Skeletal muscle tissue (tissue), 3 donors: ENCODE measurements at regions not wholly inside any gene's neighbourhood (a gene's known extent, or its start where the extent isn't known, plus 50 kb on each side); places are given as distances from the start of the nearest gene placed in this dataset.

Experiments used
- H3K27ac ChIP-seq: one replicate; pipeline ENCODE4 v1.7.0; 2013; ENCODE audit warnings: mild to moderate bottlenecking, low read depth, low read length, inconsistent platforms
- H3K27me3 ChIP-seq, 3 donors: one replicate each; pipeline ENCODE4 v1.7.0; 2013; ENCODE audit warnings: low read length in 3 of 3; ENCODE audit not compliant: control insufficient read depth in 3 of 3, insufficient read depth in 3 of 3
- H3K36me3 ChIP-seq, 3 donors: one replicate each; pipeline ENCODE4 v1.7.0; 2013; ENCODE audit warnings: low read length in 3 of 3; ENCODE audit not compliant: control insufficient read depth in 3 of 3, insufficient read depth in 3 of 3
- H3K4me1 ChIP-seq, 3 donors: one replicate each; pipeline ENCODE4 v1.7.0; 2013; ENCODE audit warnings: low read length in 3 of 3, mild to moderate bottlenecking in 3 of 3; ENCODE audit not compliant: control insufficient read depth in 3 of 3, insufficient read depth in 3 of 3
- H3K4me3 ChIP-seq, 3 donors: one replicate each; pipeline ENCODE4 v1.7.0; 2013; ENCODE audit warnings: low read length in 3 of 3
- H3K9ac ChIP-seq, 3 donors: one replicate each; pipeline ENCODE4 v1.7.0; 2013; ENCODE audit warnings: low read length in 3 of 3, mild to moderate bottlenecking in 3 of 3, moderate library complexity in 2 of 3, low read depth in 1 of 3
- H3K9me3 ChIP-seq, 3 donors: one replicate each; pipeline ENCODE4 v1.7.0; 2013; ENCODE audit warnings: low read length in 3 of 3; ENCODE audit not compliant: control insufficient read depth in 3 of 3
- donor health status: Osteomylitis.

DNA sequence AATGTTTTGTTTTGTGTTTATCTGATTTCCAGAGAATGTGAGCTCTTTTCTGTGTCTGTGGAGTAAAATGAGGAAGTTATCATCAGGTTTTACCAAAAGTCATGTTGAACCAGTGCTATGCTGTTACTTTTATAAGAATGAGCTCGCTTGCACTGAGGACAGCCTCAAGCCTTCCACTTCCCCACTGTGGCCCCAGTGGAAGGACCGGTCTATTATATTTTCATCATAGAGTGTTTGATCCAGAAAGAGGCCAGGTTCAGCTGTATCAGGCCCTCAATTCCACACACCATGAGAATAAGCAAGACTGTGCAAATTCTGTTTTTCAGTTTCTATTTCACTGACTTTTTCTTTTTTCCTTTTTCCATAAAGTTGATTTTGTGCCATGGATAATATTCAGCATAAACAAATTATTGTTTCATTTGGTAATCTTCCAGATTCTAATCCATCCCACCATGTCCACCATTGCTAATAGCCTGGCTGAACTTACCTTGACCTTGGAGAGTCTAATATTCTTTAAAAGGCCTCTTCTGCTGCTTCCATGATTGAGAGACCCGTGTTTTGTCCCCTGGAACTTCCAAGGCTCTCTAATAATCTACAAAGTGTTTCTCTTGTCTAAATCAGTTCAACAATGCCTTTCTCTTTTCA lies 286.2 kb downstream of the THBS2 start:
- no peak overlapping the region for H3K9ac ChIP-seq
- H3K36me3 ChIP-seq = no peaks in the 10 kb centered on the region
- no peaks in the 10 kb centered on the region for H3K9me3 ChIP-seq
- no peak overlapping the region for H3K4me3 ChIP-seq
- H3K27ac ChIP-seq = peak overlapping the region; percentile 39
- no peaks in the 10 kb centered on the region for H3K27me3 ChIP-seq
- peaks cover 18 to 35% (median 18%) of the 10 kb centered on the region in 3 donors for H3K4me1 ChIP-seq

DNA sequence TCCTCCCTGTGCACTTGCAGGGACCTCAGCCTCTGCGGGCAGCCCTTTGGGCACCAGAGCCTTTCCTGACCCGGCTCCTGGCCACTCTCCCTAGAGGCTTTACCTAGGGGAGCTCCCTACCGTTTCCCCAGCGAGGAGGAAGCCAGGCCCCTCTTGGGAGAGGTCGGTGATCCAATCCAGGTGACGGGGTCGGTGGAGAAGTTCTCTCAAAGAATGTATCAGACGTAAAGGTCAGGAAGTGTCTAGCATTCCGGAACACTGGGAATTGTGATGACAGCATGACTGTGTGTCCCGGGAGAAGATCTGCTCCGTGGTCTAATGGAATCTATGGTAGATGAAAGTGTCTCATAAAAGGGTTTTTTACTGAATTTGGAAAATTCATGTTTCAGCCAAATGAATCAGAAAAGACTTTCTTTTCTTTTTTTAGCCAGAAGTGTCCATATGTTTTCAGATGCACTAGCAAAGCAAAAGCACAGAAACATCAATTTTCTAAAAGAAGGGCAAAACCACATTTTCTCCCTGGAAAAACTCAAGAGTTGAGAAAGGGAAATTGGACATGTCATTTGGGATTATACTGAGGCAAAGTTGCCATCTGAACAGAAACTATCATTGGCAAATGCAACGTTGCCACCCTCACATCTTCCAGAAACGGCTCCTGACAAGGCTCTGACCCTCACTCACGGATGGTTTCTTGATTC lies 289.4 kb downstream of the THBS2 start:
- peaks cover 18 to 32% (median 21%) of the 10 kb centered on the region in 3 donors for H3K4me1 ChIP-seq
- no peaks in the 10 kb centered on the region for H3K9me3 ChIP-seq
- no peaks in the 10 kb centered on the region for H3K36me3 ChIP-seq
- H3K9ac ChIP-seq = no peak overlapping the region
- H3K4me3 ChIP-seq = no peak overlapping the region
- H3K27me3 ChIP-seq = no peaks in the 10 kb centered on the region
- H3K27ac ChIP-seq = peak overlapping the region; percentile 34

DNA sequence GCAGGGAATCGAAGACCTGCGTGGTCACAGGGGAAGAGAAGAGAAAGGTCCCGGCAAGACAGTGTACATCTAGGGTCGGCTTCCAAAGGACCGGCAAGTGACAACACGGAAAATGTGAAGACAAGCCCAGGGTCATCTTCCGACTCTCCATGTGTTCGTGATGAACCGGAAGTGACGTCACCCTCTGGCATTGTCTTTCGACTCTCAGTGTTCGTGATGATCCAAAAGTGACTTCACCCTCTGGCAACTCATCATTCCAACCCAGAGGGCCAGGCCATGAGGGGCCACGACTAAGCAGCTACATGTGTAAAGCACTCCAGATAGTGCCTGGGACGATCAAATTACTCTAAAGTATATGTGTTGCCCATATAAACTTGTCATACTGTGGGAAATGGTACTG lies 290.8 kb downstream of the THBS2 start:
- Histone ChIP-seq H3K27ac (peak overlapping the region; percentile 5), H3K4me1 (peaks cover 13 to 32% (median 16%) of the 10 kb centered on the region in 3 donors)

DNA sequence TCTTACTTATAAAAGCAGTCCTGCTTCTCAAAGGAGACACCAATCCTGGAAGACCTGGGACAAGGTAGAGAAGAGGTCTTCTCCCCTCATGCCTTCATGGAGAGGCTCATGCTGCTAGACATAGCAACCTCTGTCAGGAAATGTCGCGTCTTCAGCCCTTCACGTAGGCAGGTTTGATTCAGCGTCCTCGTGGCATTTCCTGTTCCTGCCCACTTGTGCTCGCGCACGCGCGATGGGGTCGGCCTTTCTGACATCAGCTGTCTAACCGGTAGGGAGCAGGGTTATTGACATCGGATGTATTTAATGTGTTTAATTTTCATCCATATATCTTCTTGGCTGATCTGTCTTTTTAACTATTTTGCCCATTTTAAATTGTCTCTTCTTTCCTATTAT lies 292.4 kb downstream of the THBS2 start:
- Histone ChIP-seq H3K4me3 (no peak overlapping the region), H3K9me3 (no peaks in the 10 kb centered on the region), H3K27ac (no peak overlapping the region), H3K9ac (no peak overlapping the region), H3K4me1 (peaks cover 13 to 32% (median 16%) of the 10 kb centered on the region in 3 donors), H3K27me3 (no peaks in the 10 kb centered on the region), H3K36me3 (no peaks in the 10 kb centered on the region)

More for the DNA sequence above, 290.8 kb downstream of the THBS2 start:
- no peaks in the 10 kb centered on the region for H3K36me3 ChIP-seq
- H3K9ac ChIP-seq = no peak overlapping the region
- no peaks in the 10 kb centered on the region for H3K9me3 ChIP-seq
- no peak overlapping the region for H3K4me3 ChIP-seq
- no peaks in the 10 kb centered on the region for H3K27me3 ChIP-seq

DNA sequence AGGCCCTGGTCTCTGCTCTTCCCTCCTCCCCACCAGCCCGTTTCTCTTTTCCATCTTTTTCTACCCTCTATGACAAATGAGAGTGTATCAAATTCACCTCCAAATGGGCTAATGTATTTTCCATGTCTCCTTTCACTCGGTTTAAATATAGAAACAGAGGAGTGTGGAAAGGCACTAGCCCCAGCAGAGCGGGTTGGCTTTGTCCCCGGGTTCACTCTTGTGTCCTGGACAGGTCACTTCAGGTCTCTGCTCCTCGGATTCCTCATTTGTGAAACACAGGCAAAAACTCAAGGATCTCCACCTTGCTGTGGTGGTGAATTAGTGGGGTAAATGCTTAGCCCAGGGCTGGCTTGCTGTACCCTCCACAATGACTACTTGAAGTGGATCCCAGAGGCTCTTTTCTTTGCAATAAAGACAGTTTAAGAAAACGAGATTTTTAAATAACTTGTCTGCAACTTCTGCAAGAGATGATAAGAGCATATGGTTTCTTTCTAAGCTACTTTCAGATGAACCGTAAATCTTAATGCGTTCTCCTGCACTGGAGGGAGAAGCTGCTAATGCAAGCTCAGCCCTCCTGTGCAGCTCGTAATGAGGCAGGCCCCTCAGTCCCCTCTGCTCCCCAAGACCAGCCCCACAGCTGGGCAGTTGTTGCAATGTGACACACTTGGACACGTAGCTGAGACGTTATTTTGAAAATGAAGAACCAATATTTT lies 292.9 kb downstream of the THBS2 start:
- Histone ChIP-seq H3K27me3 (no peaks in the 10 kb centered on the region), H3K4me1 (peaks cover 13 to 32% (median 16%) of the 10 kb centered on the region in 3 donors), H3K4me3 (no peak overlapping the region), H3K36me3 (no peaks in the 10 kb centered on the region), H3K27ac (no peak overlapping the region), H3K9ac (no peak overlapping the region), H3K9me3 (no peaks in the 10 kb centered on the region)

DNA sequence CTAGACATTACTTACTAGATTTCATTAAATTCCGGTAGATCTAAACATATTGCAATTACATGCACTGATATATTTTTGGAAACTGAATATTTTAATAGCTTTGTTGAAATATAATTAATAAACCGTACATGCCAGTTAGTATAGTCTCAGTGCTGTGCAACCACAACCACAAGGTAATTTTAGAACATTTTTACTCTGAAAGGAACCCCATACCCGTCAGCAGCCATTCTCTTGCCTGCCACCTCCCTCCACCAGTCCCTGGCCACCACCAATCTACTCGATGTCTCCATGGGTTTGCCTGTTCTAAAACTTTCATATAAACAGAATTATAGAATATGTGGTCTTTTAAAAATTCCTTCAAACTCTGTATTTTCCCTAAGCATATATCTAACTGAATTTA lies 293.9 kb downstream of the THBS2 start:
- H3K9me3 ChIP-seq = no peaks in the 10 kb centered on the region

DNA sequence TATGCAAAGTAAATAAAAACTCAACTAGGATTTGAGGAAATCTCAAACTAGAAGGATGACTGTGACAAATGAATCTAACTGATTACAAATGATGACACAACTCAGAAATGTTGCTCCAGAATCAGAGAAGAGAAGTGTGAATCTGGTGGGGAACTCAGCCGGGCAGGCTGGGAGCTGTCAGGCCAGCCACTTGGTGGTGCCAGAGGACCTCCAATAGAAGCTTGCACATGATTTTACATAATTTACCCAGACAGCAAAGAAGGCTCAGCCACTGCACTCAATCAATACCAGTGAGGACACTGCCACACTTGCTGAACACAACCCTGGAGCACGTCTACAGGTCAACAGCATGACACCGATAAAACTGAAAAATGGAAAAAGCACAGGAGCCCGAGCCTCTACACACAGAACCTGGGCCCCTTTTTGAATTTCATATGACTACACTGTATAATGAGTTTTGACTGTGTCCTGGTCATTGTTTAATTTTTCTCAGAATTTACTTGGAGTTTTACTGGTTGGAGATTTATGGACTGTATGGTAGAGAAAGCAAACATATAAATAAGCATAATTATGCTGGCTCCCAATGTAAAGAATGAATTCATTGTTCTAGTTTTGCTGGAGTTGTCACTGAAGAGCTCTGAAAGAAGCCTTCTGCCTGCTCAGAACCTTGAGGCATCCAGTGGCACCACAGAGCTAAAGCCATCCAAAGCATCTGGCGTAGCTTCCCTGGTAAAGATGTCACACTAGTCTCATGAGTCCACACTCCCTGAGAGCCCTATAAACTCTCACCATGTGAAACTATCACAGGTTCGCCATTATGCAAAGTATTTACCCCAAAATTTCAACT lies 296.5 kb downstream of the THBS2 start:
- Histone ChIP-seq H3K36me3 (no peaks in the 10 kb centered on the region), H3K9ac (no peak overlapping the region), H3K27me3 (peaks cover 0 to 6% (median 4%) of the 10 kb centered on the region in 3 donors), H3K27ac (no peak overlapping the region), H3K4me3 (no peak overlapping the region), H3K9me3 (no peaks in the 10 kb centered on the region), H3K4me1 (peaks cover 4 to 15% (median 7%) of the 10 kb centered on the region in 3 donors)

More for the DNA sequence above, 293.9 kb downstream of the THBS2 start:
- H3K4me1 ChIP-seq = peaks cover 13 to 32% (median 16%) of the 10 kb centered on the region in 3 donors
- no peaks in the 10 kb centered on the region for H3K27me3 ChIP-seq
- H3K9ac ChIP-seq = no peak overlapping the region
- no peak overlapping the region for H3K27ac ChIP-seq
- H3K36me3 ChIP-seq = no peaks in the 10 kb centered on the region
- no peak overlapping the region for H3K4me3 ChIP-seq

DNA sequence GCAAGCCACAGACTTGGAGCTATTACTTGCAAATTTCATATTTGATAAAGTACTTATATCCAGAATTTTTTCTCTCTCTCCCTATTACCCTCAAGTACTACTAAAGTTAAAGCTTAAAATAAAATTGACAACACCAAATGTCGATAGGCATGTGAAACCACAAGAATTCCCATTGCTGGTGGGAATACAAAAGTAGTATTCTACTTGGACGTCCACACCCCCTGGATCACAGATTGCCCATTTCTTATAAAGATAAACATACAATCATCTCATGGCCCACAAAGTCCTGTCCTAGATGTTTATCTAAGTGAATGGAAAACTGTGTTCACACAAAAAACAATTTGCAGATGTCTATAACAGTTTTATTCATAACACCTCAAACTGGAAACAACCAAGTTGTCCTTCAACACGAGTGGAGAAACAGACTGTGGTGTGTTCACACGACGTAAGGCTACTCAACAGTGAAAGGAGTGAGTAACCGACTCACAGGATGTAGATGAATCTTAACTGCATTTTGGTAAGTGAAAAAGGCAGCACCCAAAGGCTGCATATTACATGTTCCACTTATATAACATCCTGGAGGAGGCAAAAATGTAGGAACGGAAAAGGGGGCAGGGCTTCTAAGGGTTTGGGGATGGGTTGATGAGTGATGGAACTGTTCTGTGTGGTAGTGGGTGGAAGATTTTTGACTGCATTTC lies 297.4 kb downstream of the THBS2 start:
- H3K4me1 ChIP-seq = peaks cover 6 to 15% (median 7%) of the 10 kb centered on the region in 3 donors

DNA sequence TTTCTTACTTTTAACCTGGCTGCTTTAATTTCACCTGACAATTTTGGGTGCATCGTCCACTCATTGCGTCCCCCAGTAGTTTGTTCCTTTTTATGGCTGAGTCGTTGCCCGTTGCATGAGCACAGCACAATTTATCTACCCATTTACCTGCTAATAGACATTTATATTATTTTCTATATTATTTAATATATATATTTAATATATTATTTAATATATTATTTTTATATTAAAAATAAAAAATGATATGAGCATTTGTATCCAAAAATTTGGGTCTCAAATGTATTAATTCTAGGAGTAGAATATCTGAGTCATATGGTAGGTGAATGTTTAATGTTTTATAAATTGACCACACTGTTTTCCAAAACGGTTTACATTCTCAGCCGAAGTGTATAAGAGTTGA lies 300.2 kb downstream of the THBS2 start:
- H3K4me1 ChIP-seq = peaks cover 0 to 13% (median 10%) of the 10 kb centered on the region in 3 donors
- H3K9ac ChIP-seq = no peak overlapping the region
- no peak overlapping the region for H3K27ac ChIP-seq

More for the DNA sequence above, 297.4 kb downstream of the THBS2 start:
- no peak overlapping the region for H3K9ac ChIP-seq
- H3K9me3 ChIP-seq = no peaks in the 10 kb centered on the region
- H3K36me3 ChIP-seq = no peaks in the 10 kb centered on the region
- no peak overlapping the region for H3K27ac ChIP-seq
- H3K4me3 ChIP-seq = no peak overlapping the region
- peaks cover 1 to 7% (median 5%) of the 10 kb centered on the region in 3 donors for H3K27me3 ChIP-seq

More for the DNA sequence above, 300.2 kb downstream of the THBS2 start:
- H3K4me3 ChIP-seq = no peak overlapping the region
- H3K27me3 ChIP-seq = peaks cover 10 to 20% (median 14%) of the 10 kb centered on the region in 3 donors
- H3K36me3 ChIP-seq = no peaks in the 10 kb centered on the region
- no peaks in the 10 kb centered on the region for H3K9me3 ChIP-seq
